ENCODE measurements at regions not wholly inside any gene's neighbourhood (a gene's known extent, or its start where the extent isn't known, plus 50 kb on each side); places are given as distances from the start of the nearest gene placed in this dataset.

GRCh38 chr5:99724732-99725290 lies 796.0 kb upstream of the CHD1 start:
- Histone ChIP-seq H3K79me2 (ENCODE audit: low read length) (no peaks in the 10 kb centered on the region), H3K9me3 (replicated peaks; ENCODE audit: insufficient read depth, low read length) (no peaks in the 10 kb centered on the region), H3K36me3 (replicated peaks; ENCODE audit: insufficient read depth, low read length) (no peaks in the 10 kb centered on the region), H3K4me1 (ENCODE audit: low read length) (no peaks in the 10 kb centered on the region), H3K9me2 (replicated peaks; ENCODE audit: insufficient read depth, low read length) (no peaks in the 10 kb centered on the region), H4K20me1 (ENCODE audit: insufficient read depth, low read length) (no peaks in the 10 kb centered on the region), H3K9ac (ENCODE audit: low read length) (no peak overlapping the region), H3K4me3 (ENCODE audit: low read length) (no peak overlapping the region), H3F3A (ENCODE audit: insufficient read depth, low read length) (no peaks in the 10 kb centered on the region), H3K27me3 (replicated peaks; ENCODE audit: insufficient read depth, low read length) (no peaks in the 10 kb centered on the region), H3K4me2 (ENCODE audit: low read depth, low read length) (no peak overlapping the region), H3K27ac (ENCODE audit: low read length) (no peak overlapping the region), H2AFZ (ENCODE audit: low read length) (no peak overlapping the region)
- TF ChIP-seq EZH2phosphoT487 (IDR thresholded peaks at IDR 0.05; ENCODE audit: low read length) (no peak), EZH2 (optimal IDR thresholded peaks at IDR 0.05; ENCODE audit: low read depth, low read length) (no peak)
- TF ChIP-seq, protein P1, sequence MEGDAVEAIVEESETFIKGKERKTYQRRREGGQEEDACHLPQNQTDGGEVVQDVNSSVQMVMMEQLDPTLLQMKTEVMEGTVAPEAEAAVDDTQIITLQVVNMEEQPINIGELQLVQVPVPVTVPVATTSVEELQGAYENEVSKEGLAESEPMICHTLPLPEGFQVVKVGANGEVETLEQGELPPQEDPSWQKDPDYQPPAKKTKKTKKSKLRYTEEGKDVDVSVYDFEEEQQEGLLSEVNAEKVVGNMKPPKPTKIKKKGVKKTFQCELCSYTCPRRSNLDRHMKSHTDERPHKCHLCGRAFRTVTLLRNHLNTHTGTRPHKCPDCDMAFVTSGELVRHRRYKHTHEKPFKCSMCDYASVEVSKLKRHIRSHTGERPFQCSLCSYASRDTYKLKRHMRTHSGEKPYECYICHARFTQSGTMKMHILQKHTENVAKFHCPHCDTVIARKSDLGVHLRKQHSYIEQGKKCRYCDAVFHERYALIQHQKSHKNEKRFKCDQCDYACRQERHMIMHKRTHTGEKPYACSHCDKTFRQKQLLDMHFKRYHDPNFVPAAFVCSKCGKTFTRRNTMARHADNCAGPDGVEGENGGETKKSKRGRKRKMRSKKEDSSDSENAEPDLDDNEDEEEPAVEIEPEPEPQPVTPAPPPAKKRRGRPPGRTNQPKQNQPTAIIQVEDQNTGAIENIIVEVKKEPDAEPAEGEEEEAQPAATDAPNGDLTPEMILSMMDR (IDR thresholded peaks at IDR 0.05; ENCODE audit: low read length), result no peak
- DNase-seq, result no peak

- H2AFZ ChIP-seq (ENCODE audit: low read length), result no peak overlapping the region
- no peak overlapping the region for H3K4me2 ChIP-seq (ENCODE audit: low read depth, low read length)
- no peaks in the 10 kb centered on the region for H3K79me2 ChIP-seq (ENCODE audit: low read length)
- no peaks in the 10 kb centered on the region for H3K36me3 ChIP-seq (replicated peaks; ENCODE audit: insufficient read depth, low read length)
- H4K20me1 ChIP-seq (ENCODE audit: insufficient read depth, low read length), result no peaks in the 10 kb centered on the region
- no peaks in the 10 kb centered on the region; the same call in 1 of the 2 replicates for H3F3A ChIP-seq (ENCODE audit: insufficient read depth, low read length)
- no peaks in the 10 kb centered on the region for H3K9me3 ChIP-seq (replicated peaks; ENCODE audit: insufficient read depth, low read length)
- TF ChIP-seq EZH2 (optimal IDR thresholded peaks at IDR 0.05; ENCODE audit: low read depth, low read length) (no peak), EZH2phosphoT487 (IDR thresholded peaks at IDR 0.05; ENCODE audit: low read length) (no peak)
- TF ChIP-seq, protein P1 (IDR thresholded peaks at IDR 0.05; ENCODE audit: low read length), result no peak
- no peak for DNase-seq
- H3K4me1 ChIP-seq (ENCODE audit: low read length), result no peaks in the 10 kb centered on the region
- H3K9me2 ChIP-seq (replicated peaks; ENCODE audit: insufficient read depth, low read length), result no peaks in the 10 kb centered on the region
- no peak overlapping the region for H3K4me3 ChIP-seq (ENCODE audit: low read length)
- H3K27me3 ChIP-seq (replicated peaks; ENCODE audit: insufficient read depth, low read length), result no peaks in the 10 kb centered on the region
- H3K9ac ChIP-seq (ENCODE audit: low read length), result no peak overlapping the region
- no peak overlapping the region for H3K27ac ChIP-seq (ENCODE audit: low read length)
Measured at GRCh38 chr5:99721506-99721905, 792.7 kb upstream of the CHD1 start.

GRCh38 chr5:99715921-99716320 lies 787.1 kb upstream of the CHD1 start:
- Histone ChIP-seq H3K4me3 (ENCODE audit: low read length) (no peak overlapping the region), H3K27me3 (replicated peaks; ENCODE audit: insufficient read depth, low read length) (no peaks in the 10 kb centered on the region), H3K27ac (ENCODE audit: low read length) (no peak overlapping the region), H3K4me2 (ENCODE audit: low read depth, low read length) (no peak overlapping the region), H4K20me1 (ENCODE audit: insufficient read depth, low read length) (no peaks in the 10 kb centered on the region), H3K36me3 (replicated peaks; ENCODE audit: insufficient read depth, low read length) (no peaks in the 10 kb centered on the region), H3K9ac (ENCODE audit: low read length) (no peak overlapping the region), H3K79me2 (ENCODE audit: low read length) (no peaks in the 10 kb centered on the region), H2AFZ (ENCODE audit: low read length) (no peak overlapping the region), H3K4me1 (ENCODE audit: low read length) (no peaks in the 10 kb centered on the region), H3F3A (ENCODE audit: insufficient read depth, low read length) (no peaks in the 10 kb centered on the region; the same call in 1 of the 2 replicates), H3K9me2 (replicated peaks; ENCODE audit: insufficient read depth, low read length) (no peaks in the 10 kb centered on the region), H3K9me3 (replicated peaks; ENCODE audit: insufficient read depth, low read length) (no peaks in the 10 kb centered on the region)
- TF ChIP-seq EZH2 (optimal IDR thresholded peaks at IDR 0.05; ENCODE audit: low read depth, low read length) (no peak), EZH2phosphoT487 (IDR thresholded peaks at IDR 0.05; ENCODE audit: low read length) (no peak)
- TF ChIP-seq, protein P1 (IDR thresholded peaks at IDR 0.05; ENCODE audit: low read length), result no peak
- no peak for DNase-seq

Data from MM.1S (cell line).